ENCODE measurements at regions not wholly inside any gene's neighbourhood (a gene's known extent, or its start where the extent isn't known, plus 50 kb on each side); places are given as distances from the start of the nearest gene placed in this dataset.

DNA sequence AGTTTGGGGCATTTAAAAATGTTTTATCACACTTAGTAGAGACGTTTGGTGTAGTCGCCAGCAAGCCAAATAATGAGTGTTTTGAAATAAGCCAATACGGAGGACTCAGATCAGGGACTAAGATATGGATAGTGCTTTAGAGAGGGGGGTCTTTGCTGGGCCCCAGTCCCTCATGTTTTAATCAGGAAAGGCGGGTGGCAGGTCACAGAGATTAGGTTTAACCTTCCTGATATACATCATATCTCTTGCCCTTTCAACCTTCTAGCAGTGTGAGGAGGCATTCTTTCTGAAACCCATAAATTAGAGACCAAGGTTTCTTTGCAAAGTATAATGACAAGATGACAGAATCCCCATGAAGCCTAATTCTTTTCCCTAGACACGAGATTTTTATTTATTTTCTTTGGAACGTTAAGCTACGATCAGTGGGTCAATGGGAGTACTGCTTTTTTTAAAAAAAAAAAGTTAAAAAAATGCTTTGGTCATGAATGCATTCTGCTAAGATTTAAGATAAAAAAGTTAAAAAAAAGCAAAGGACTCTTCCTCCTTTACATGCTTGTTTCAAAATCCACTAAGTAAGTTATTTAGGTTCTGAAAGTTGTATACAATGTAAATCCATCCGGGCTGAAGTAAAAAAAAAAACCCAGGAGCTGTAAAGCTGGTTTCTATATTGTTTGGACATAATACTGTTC, 572.1 kb upstream of the SALL1 start:
- TF ChIP-seq EZH2 (IDR thresholded peaks at IDR 0.05; ENCODE audit: low read depth) (no peak), CTCF (conservative IDR thresholded peaks at IDR 0.05) (no peak)
- no TSS peak for BruUV-seq (replicated peaks)
- CTCF ChIA-PET = no interaction called here
- Histone ChIP-seq H3K27me3 (ENCODE audit: insufficient read depth, low read depth) (no peaks in the 10 kb centered on the region), H3K4me2 (no peak overlapping the region), H2AFZ (no peak overlapping the region), H3K36me3 (ENCODE audit: low read depth) (no peaks in the 10 kb centered on the region), H3K4me3 (no peak overlapping the region), H3K27ac (no peak overlapping the region), H3K4me1 (replicated peaks; ENCODE audit: insufficient read depth) (no peaks in the 10 kb centered on the region), H3K9me3 (ENCODE audit: insufficient read depth, low read depth) (no peaks in the 10 kb centered on the region; the same call in 1 of the 2 replicates), H3F3A (ENCODE audit: insufficient read depth, low read depth) (no peaks in the 10 kb centered on the region), H4K20me1 (ENCODE audit: insufficient read depth) (no peaks in the 10 kb centered on the region), H3K79me2 (ENCODE audit: low read depth) (no peaks in the 10 kb centered on the region), H3K9me2 (ENCODE audit: insufficient read depth) (no peaks in the 10 kb centered on the region; the same call in 1 of the 2 replicates)
- DNase-seq = no peak
- POLR2A ChIA-PET (ENCODE audit: unreplicated experiment) = no interaction called here
- intact Hi-C loops (cut with micrococcal nuclease; ENCODE audit: unreplicated experiment) = no loop called here

DNA sequence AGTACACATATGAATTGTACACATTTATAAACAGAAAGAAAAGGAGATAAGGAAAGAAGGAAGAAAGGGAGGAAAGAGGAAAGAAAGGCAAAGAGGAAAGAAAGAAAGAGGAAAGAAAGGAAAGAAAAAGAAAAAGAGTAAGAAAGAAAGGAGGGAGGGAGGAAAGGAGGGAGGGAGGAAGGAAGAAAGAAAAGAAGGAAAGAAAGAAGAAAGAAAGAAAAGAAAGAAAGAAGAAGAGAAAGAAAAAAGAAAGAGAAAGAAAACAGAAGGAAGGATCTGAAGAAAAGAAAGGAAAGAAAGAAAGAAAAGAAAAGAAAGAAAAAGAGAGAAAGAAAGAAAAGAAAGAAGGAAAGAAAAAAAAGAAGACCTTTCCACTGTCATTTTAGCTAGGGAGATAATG, 571.4 kb upstream of the SALL1 start:
- no peaks in the 10 kb centered on the region for H3F3A ChIP-seq (ENCODE audit: insufficient read depth, low read depth)
- H3K9me2 ChIP-seq (ENCODE audit: insufficient read depth) = no peaks in the 10 kb centered on the region; the same call in 1 of the 2 replicates
- H2AFZ ChIP-seq = no peak overlapping the region
- no peak overlapping the region for H3K4me3 ChIP-seq
- H3K4me1 ChIP-seq (replicated peaks; ENCODE audit: insufficient read depth) = no peaks in the 10 kb centered on the region
- ChIA-PET CTCF (no interaction called here), POLR2A (ENCODE audit: unreplicated experiment) (no interaction called here)
- no peaks in the 10 kb centered on the region for H3K27me3 ChIP-seq (ENCODE audit: insufficient read depth, low read depth)
- no peak overlapping the region for H3K4me2 ChIP-seq
- no TSS peak for BruUV-seq (replicated peaks)
- no peaks in the 10 kb centered on the region; the same call in 1 of the 2 replicates for H3K9me3 ChIP-seq (ENCODE audit: insufficient read depth, low read depth)
- DNase-seq = no peak
- intact Hi-C loops (cut with micrococcal nuclease; ENCODE audit: unreplicated experiment) = no loop called here
- no peak overlapping the region for H3K27ac ChIP-seq
- TF ChIP-seq CTCF (conservative IDR thresholded peaks at IDR 0.05) = no peak
- TF ChIP-seq EZH2 (IDR thresholded peaks at IDR 0.05; ENCODE audit: low read depth) = no peak
- no peaks in the 10 kb centered on the region for H3K36me3 ChIP-seq (ENCODE audit: low read depth)
- H3K79me2 ChIP-seq (ENCODE audit: low read depth) = no peaks in the 10 kb centered on the region
- no peaks in the 10 kb centered on the region for H4K20me1 ChIP-seq (ENCODE audit: insufficient read depth)

DNA sequence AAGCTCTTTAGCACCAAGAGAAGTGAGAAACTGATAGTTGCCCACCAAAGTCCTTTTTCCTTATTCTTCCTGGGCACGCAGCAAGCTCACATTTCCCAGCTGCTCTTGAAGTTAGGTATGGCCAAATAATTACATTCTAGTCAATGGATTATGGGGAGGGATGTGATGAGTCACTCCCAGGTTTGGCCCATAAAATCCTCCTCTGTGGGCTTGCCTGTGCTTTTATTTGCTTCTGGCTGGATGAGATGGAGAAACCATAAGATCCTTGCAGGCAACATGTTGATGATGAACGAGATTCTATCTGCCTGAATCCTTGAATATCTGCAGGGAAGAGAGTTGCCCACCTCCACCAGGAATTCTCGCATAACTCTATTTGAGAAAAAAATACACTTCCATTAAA, 568.3 kb upstream of the SALL1 start:
- H3K79me2 ChIP-seq (ENCODE audit: low read depth) = no peaks in the 10 kb centered on the region
- no peaks in the 10 kb centered on the region for H3K9me3 ChIP-seq (ENCODE audit: insufficient read depth, low read depth)
- H3K27me3 ChIP-seq (ENCODE audit: insufficient read depth, low read depth) = no peaks in the 10 kb centered on the region
- no peak overlapping the region for H2AFZ ChIP-seq
- H4K20me1 ChIP-seq (ENCODE audit: insufficient read depth) = no peaks in the 10 kb centered on the region
- H3K4me1 ChIP-seq (replicated peaks; ENCODE audit: insufficient read depth) = no peaks in the 10 kb centered on the region
- H3F3A ChIP-seq (ENCODE audit: insufficient read depth, low read depth) = no peaks in the 10 kb centered on the region
- no peak overlapping the region for H3K4me2 ChIP-seq
- ChIA-PET POLR2A (ENCODE audit: unreplicated experiment) (no interaction called here), CTCF (no interaction called here)
- H3K4me3 ChIP-seq = no peak overlapping the region
- intact Hi-C loops (cut with micrococcal nuclease; ENCODE audit: unreplicated experiment) = no loop called here
- H3K36me3 ChIP-seq (ENCODE audit: low read depth) = no peaks in the 10 kb centered on the region
- H3K27ac ChIP-seq = no peak overlapping the region
- BruUV-seq (replicated peaks) = no TSS peak
- DNase-seq = no peak
- TF ChIP-seq EZH2 (IDR thresholded peaks at IDR 0.05; ENCODE audit: low read depth) (no peak), CTCF (conservative IDR thresholded peaks at IDR 0.05) (no peak)
- H3K9me2 ChIP-seq (ENCODE audit: insufficient read depth) = no peaks in the 10 kb centered on the region
